Mammary epithelial cell (primary cell): ENCODE measurements at regions not wholly inside any gene's neighbourhood (a gene's known extent, or its start where the extent isn't known, plus 50 kb on each side); places are given as distances from the start of the nearest gene placed in this dataset.

Source experiments
- CTCF ChIP-seq, 2 donors: IDR thresholded peaks in 1 of 2; conservative IDR thresholded peaks in 1 of 2; 2 replicates each; pipeline ENCODE4 v1.5.1; 2011 to 2012; ENCODE audit warnings: inconsistent platforms in 2 of 2, low read length in 2 of 2, mild to moderate bottlenecking in 2 of 2, control low read depth in 1 of 2, low read depth in 1 of 2; ENCODE audit not compliant: insufficient read depth in 1 of 2; ENCODE audit errors: extremely low read depth in 1 of 2
- EZH2 ChIP-seq: IDR thresholded peaks from 2 replicates; pipeline ENCODE4 v1.6.1; 2012; ENCODE audit warnings: low read length, inconsistent platforms, borderline replicate concordance

- TF ChIP-seq CTCF (conservative IDR thresholded peaks at IDR 0.05 in 1 of 2, IDR thresholded peaks at IDR 0.05 in 1 of 2; ENCODE audit: extremely low read depth in 1 of 2, insufficient read depth in 1 of 2, low read depth in 1 of 2, low read length in 2 of 2) (no peak), EZH2 (no peak)
These were observed 65.1 kb upstream of the SRSF6 start for GRCh38 chr20:43392561-43392960.
